Keratinocyte (primary cell): ENCODE measurements at regions not wholly inside any gene's neighbourhood (a gene's known extent, or its start where the extent isn't known, plus 50 kb on each side); places are given as distances from the start of the nearest gene placed in this dataset.

Source experiments
- DNase-seq: peaks from one replicate; pipeline ENCODE4 v3.0.0-alpha.2; 2011; ENCODE audit warnings: low read depth, missing footprints, low spot score
- FAIRE-seq: peaks from 2 replicates; lab custom pipeline; 2011; peaks lifted over from hg19 to GRCh38; lab: Jason Lieb, UNC
- H2AFZ ChIP-seq: 2 replicates; pipeline ENCODE4 v1.6.0; 2012; ENCODE audit warnings: low read length, control low read depth, inconsistent platforms; ENCODE audit not compliant: control insufficient read depth
- H3K27ac ChIP-seq: 2 replicates; pipeline ENCODE4 v1.5.1; 2011; ENCODE audit warnings: low read length; ENCODE audit not compliant: control insufficient read depth, insufficient read depth
- H3K27me3 ChIP-seq: 3 replicates; pipeline ENCODE4 v1.6.0; 2011; ENCODE audit warnings: low read length; ENCODE audit not compliant: control insufficient read depth, insufficient read depth; ENCODE audit errors: extremely low read depth
- H3K36me3 ChIP-seq, 2 experiments: 2 replicates in 1 of 2; 3 replicates in 1 of 2; pipeline ENCODE4 v1.5.1; 2011; ENCODE audit warnings: low read length in 2 of 2, mild to moderate bottlenecking in 1 of 2; ENCODE audit not compliant: control insufficient read depth in 2 of 2, insufficient read depth in 2 of 2; ENCODE audit errors: extremely low read depth in 1 of 2
- H3K4me1 ChIP-seq: 3 replicates; pipeline ENCODE4 v1.5.1; 2011; ENCODE audit warnings: low read length; ENCODE audit not compliant: control insufficient read depth, insufficient read depth; ENCODE audit errors: extremely low read depth
- H3K4me2 ChIP-seq: 3 replicates; pipeline ENCODE4 v1.6.0; 2011; ENCODE audit warnings: low read depth, low read length; ENCODE audit not compliant: control insufficient read depth, insufficient read depth; ENCODE audit errors: extremely low read depth
- H3K4me3 ChIP-seq, 3 experiments: fragments of 200-600 bp in 1 of 3; sonication (generic) in 1 of 3; 2 replicates in 2 of 3; 3 replicates in 1 of 3; pipeline ENCODE4 v1.5.1; 2011 to 2016; ENCODE audit warnings: low read length in 3 of 3, mild to moderate bottlenecking in 3 of 3, control low read depth in 2 of 3, inconsistent platforms in 1 of 3, low read depth in 1 of 3, mixed read lengths in 1 of 3, mixed run types in 1 of 3, moderate library complexity in 1 of 3; ENCODE audit not compliant: control insufficient read depth in 2 of 3, insufficient read depth in 2 of 3; ENCODE audit errors: extremely low read depth in 1 of 3
- H3K79me2 ChIP-seq: 2 replicates; pipeline ENCODE4 v1.6.0; 2012; ENCODE audit warnings: low read length; ENCODE audit not compliant: control insufficient read depth, insufficient read depth
- H3K9ac ChIP-seq: 3 replicates; pipeline ENCODE4 v1.6.0; 2011; ENCODE audit warnings: low read length; ENCODE audit not compliant: control insufficient read depth, insufficient read depth; ENCODE audit errors: extremely low read depth
- H3K9me1 ChIP-seq: 3 replicates; pipeline ENCODE4 v1.6.0; 2011; ENCODE audit warnings: low read length; ENCODE audit not compliant: control insufficient read depth, insufficient read depth; ENCODE audit errors: extremely low read depth
- H3K9me3 ChIP-seq: 2 replicates; pipeline ENCODE4 v1.5.1; 2012; ENCODE audit warnings: low read depth, low read length; ENCODE audit not compliant: control insufficient read depth
- H4K20me1 ChIP-seq: 3 replicates; pipeline ENCODE4 v1.6.0; 2011; ENCODE audit warnings: low read length; ENCODE audit not compliant: control insufficient read depth, insufficient read depth; ENCODE audit errors: extremely low read depth
- EZH2 ChIP-seq: IDR thresholded peaks from one replicate; pipeline ENCODE4 v1.6.1; 2012; ENCODE audit warnings: inconsistent platforms, mild to moderate bottlenecking, low read length, moderate library complexity
- dilution Hi-C: fragments of 300-500 bp; cut with MboI; formaldehyde crosslinking; loops from one replicate; pipeline ENCODE4 v1.7.0; 2020; ENCODE audit warnings: low sequenced_read_pairs; ENCODE audit not compliant: extremely low pct_ligation_motif_present
- TF ChIP-seq, protein P1 (sequence below), 3 experiments: IDR thresholded peaks in 1 of 3; conservative IDR thresholded peaks in 1 of 3; optimal IDR thresholded peaks in 1 of 3; 2 replicates in 2 of 3; 3 replicates in 1 of 3; pipeline versions ENCODE3 to v1.5.1; 2011; ENCODE audit warnings: low read length in 3 of 3, mild to moderate bottlenecking in 3 of 3, moderate library complexity in 2 of 3, control low read depth in 1 of 3, inconsistent platforms in 1 of 3; ENCODE audit not compliant: insufficient read depth in 2 of 3; ENCODE audit errors: extremely low read depth in 1 of 3

GRCh38 chr7:12757443-12757842 is 70.0 kb downstream of the ARL4A start:
- H3K4me2 ChIP-seq = peak overlapping the region; percentile 10
- peak overlapping the region; percentile 47 for H2AFZ ChIP-seq
- H3K27ac ChIP-seq = no peak overlapping the region
- DNase-seq (no peak), FAIRE-seq (peak; percentile 32)
- H4K20me1 ChIP-seq = no peaks in the 10 kb centered on the region
- dilution Hi-C loops = no loop called here
- H3K36me3 ChIP-seq = no peaks in the 10 kb centered on the region
- H3K4me1 ChIP-seq = peaks cover 8% of the 10 kb centered on the region
- H3K4me3 ChIP-seq = no peak overlapping the region
- no peaks in the 10 kb centered on the region for H3K27me3 ChIP-seq
- H3K9me3 ChIP-seq = no peaks in the 10 kb centered on the region
- no peaks in the 10 kb centered on the region for H3K9me1 ChIP-seq
- TF ChIP-seq, protein P1, sequence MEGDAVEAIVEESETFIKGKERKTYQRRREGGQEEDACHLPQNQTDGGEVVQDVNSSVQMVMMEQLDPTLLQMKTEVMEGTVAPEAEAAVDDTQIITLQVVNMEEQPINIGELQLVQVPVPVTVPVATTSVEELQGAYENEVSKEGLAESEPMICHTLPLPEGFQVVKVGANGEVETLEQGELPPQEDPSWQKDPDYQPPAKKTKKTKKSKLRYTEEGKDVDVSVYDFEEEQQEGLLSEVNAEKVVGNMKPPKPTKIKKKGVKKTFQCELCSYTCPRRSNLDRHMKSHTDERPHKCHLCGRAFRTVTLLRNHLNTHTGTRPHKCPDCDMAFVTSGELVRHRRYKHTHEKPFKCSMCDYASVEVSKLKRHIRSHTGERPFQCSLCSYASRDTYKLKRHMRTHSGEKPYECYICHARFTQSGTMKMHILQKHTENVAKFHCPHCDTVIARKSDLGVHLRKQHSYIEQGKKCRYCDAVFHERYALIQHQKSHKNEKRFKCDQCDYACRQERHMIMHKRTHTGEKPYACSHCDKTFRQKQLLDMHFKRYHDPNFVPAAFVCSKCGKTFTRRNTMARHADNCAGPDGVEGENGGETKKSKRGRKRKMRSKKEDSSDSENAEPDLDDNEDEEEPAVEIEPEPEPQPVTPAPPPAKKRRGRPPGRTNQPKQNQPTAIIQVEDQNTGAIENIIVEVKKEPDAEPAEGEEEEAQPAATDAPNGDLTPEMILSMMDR (optimal IDR thresholded peaks at IDR 0.05 in 1 of 3, IDR thresholded peaks at IDR 0.05 in 1 of 3, conservative IDR thresholded peaks at IDR 0.05 in 1 of 3; ENCODE audit: extremely low read depth in 1 of 3, insufficient read depth in 2 of 3, low read length in 3 of 3) = no peak
- TF ChIP-seq EZH2 = no peak
- H3K79me2 ChIP-seq = no peaks in the 10 kb centered on the region
- no peak overlapping the region for H3K9ac ChIP-seq

DNA sequence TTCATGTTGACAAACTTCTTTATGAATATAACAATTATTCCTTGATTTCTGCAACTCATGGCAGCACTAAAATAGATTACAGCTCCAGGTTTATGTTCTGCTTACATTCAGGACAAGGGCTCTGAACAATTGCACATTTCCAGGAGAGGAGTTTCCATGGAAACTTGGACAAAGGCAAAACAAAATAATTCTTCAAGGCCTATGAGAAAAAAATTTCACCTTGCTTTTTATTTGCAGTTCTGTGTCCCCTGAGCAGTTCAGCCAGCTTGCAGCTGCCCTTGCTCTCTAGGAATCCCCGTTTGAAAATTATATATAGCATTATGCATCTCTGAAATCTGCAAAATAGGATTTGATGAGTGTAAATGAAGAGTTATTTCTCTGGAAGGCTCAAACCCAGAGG is 71.7 kb downstream of the ARL4A start:
- DNase-seq (no peak), FAIRE-seq (no peak)
- Histone ChIP-seq H3K9ac (no peak overlapping the region), H4K20me1 (no peaks in the 10 kb centered on the region), H3K9me1 (no peaks in the 10 kb centered on the region), H3K79me2 (no peaks in the 10 kb centered on the region), H3K4me3 (no peak overlapping the region), H3K9me3 (no peaks in the 10 kb centered on the region), H3K27me3 (no peaks in the 10 kb centered on the region), H3K4me1 (peaks cover 8% of the 10 kb centered on the region), H2AFZ (no peak overlapping the region), H3K27ac (no peak overlapping the region), H3K4me2 (no peak overlapping the region), H3K36me3 (no peaks in the 10 kb centered on the region)
- TF ChIP-seq, protein P1 (optimal IDR thresholded peaks at IDR 0.05 in 1 of 3, IDR thresholded peaks at IDR 0.05 in 1 of 3, conservative IDR thresholded peaks at IDR 0.05 in 1 of 3; ENCODE audit: extremely low read depth in 1 of 3, insufficient read depth in 2 of 3, low read length in 3 of 3) = no peak
- TF ChIP-seq EZH2 = no peak
- dilution Hi-C loops = no loop called here
